GM12878 (cell line): ENCODE measurements at regions not wholly inside any gene's neighbourhood (a gene's known extent, or its start where the extent isn't known, plus 50 kb on each side); places are given as distances from the start of the nearest gene placed in this dataset.

Experiments used
- CTCF ChIP-seq, 3 experiments: IDR thresholded peaks in 2 of 3; conservative IDR thresholded peaks in 1 of 3; 2 replicates each; pipeline ENCODE4 v1.5.1; 2011; ENCODE audit warnings: low read depth in 3 of 3, low read length in 3 of 3, mild to moderate bottlenecking in 3 of 3, control low read depth in 2 of 3, moderate library complexity in 2 of 3, inconsistent platforms in 1 of 3, mixed read lengths in 1 of 3; ENCODE audit not compliant: control insufficient read depth in 2 of 3, insufficient read depth in 1 of 3; ENCODE audit errors: extremely low read depth in 1 of 3
- E2F8 ChIP-seq: fragments of 450-650 bp; IDR thresholded peaks from 2 replicates; pipeline ENCODE4 v1.6.1; 2018; ENCODE audit warnings: mild to moderate bottlenecking, low read depth, moderate library complexity; ENCODE audit not compliant: partially characterized antibody
- EED ChIP-seq: sonication (generic); IDR thresholded peaks from 2 replicates; pipeline ENCODE4 v1.6.1; 2016; ENCODE audit warnings: antibody characterized with exemption, low read depth
- JUND ChIP-seq: IDR thresholded peaks from 2 replicates; pipeline ENCODE4 v1.6.1; 2012; ENCODE audit warnings: low read depth, mild to moderate bottlenecking, low read length, improper control_type of control experiment, moderate library complexity
- PRDM15 ChIP-seq: fragments of 450-650 bp; formaldehyde crosslinking; IDR thresholded peaks from 2 replicates; pipeline ENCODE4 v1.4.0; 2020; ENCODE audit warnings: mild to moderate bottlenecking, moderate library complexity
- TAF1 ChIP-seq: IDR thresholded peaks from 2 replicates; pipeline ENCODE4 v1.6.1; 2011; ENCODE audit warnings: mild to moderate bottlenecking, low read depth, low read length, borderline replicate concordance
- TCF7 ChIP-seq: IDR thresholded peaks from 2 replicates; pipeline ENCODE4 v1.6.1; 2014; ENCODE audit warnings: antibody characterized with exemption, borderline replicate concordance

- TF ChIP-seq TAF1: no peak
- TF ChIP-seq CTCF (IDR thresholded peaks at IDR 0.05 in 2 of 3, conservative IDR thresholded peaks at IDR 0.05 in 1 of 3; ENCODE audit: control insufficient read depth in 2 of 3, extremely low read depth in 1 of 3, insufficient read depth in 1 of 3, low read depth in 3 of 3, low read length in 3 of 3): no peak
- TF ChIP-seq E2F8: no peak
- no peak for TF ChIP-seq EED
- TF ChIP-seq JUND: no peak
- no peak for TF ChIP-seq TCF7
- TF ChIP-seq PRDM15 (CRISPR knock-in tag): no peak
Measured at GRCh38 chr5:91224456-91224855, 158.7 kb downstream of the ARRDC3 start.
